Panc1 (cell line): ENCODE measurements at regions not wholly inside any gene's neighbourhood (a gene's known extent, or its start where the extent isn't known, plus 50 kb on each side); places are given as distances from the start of the nearest gene placed in this dataset.

Source experiments
- POLR2AphosphoS5 ChIP-seq: IDR thresholded peaks from 2 replicates; pipeline ENCODE4 v1.6.1; 2012; ENCODE audit warnings: mild to moderate bottlenecking, low read depth, low read length, moderate library complexity
- SIN3A ChIP-seq: IDR thresholded peaks from 2 replicates; pipeline ENCODE4 v1.6.1; 2012; ENCODE audit warnings: low read depth, mild to moderate bottlenecking, low read length, moderate library complexity, borderline replicate concordance; ENCODE audit not compliant: insufficient read depth
- TCF7L2 ChIP-seq: IDR thresholded peaks from 2 replicates; pipeline ENCODE4 v1.6.1; 2011; ENCODE audit warnings: mild to moderate bottlenecking, low read depth, low read length, inconsistent platforms
- TF ChIP-seq, protein P1 (sequence below): fragments of 450-650 bp; IDR thresholded peaks from 2 replicates; pipeline ENCODE4 v1.5.1; 2017; ENCODE audit warnings: mild to moderate bottlenecking
- TF ChIP-seq, protein P2 (sequence below), 2 experiments: IDR thresholded peaks; 2 replicates each; pipeline ENCODE4 v1.6.1; 2011 to 2012; ENCODE audit warnings: low read depth in 2 of 2, control low read depth in 1 of 2, low read length in 1 of 2, mild to moderate bottlenecking in 1 of 2, moderate library complexity in 1 of 2; ENCODE audit not compliant: insufficient read depth in 1 of 2

GRCh38 chr17:51421525-51421924 is 161.2 kb downstream of the UTP18 start:
- TF ChIP-seq, protein P1, sequence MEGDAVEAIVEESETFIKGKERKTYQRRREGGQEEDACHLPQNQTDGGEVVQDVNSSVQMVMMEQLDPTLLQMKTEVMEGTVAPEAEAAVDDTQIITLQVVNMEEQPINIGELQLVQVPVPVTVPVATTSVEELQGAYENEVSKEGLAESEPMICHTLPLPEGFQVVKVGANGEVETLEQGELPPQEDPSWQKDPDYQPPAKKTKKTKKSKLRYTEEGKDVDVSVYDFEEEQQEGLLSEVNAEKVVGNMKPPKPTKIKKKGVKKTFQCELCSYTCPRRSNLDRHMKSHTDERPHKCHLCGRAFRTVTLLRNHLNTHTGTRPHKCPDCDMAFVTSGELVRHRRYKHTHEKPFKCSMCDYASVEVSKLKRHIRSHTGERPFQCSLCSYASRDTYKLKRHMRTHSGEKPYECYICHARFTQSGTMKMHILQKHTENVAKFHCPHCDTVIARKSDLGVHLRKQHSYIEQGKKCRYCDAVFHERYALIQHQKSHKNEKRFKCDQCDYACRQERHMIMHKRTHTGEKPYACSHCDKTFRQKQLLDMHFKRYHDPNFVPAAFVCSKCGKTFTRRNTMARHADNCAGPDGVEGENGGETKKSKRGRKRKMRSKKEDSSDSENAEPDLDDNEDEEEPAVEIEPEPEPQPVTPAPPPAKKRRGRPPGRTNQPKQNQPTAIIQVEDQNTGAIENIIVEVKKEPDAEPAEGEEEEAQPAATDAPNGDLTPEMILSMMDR, result no peak
- TF ChIP-seq TCF7L2 (no peak), SIN3A (no peak), POLR2AphosphoS5 (no peak)
- TF ChIP-seq, protein P2, sequence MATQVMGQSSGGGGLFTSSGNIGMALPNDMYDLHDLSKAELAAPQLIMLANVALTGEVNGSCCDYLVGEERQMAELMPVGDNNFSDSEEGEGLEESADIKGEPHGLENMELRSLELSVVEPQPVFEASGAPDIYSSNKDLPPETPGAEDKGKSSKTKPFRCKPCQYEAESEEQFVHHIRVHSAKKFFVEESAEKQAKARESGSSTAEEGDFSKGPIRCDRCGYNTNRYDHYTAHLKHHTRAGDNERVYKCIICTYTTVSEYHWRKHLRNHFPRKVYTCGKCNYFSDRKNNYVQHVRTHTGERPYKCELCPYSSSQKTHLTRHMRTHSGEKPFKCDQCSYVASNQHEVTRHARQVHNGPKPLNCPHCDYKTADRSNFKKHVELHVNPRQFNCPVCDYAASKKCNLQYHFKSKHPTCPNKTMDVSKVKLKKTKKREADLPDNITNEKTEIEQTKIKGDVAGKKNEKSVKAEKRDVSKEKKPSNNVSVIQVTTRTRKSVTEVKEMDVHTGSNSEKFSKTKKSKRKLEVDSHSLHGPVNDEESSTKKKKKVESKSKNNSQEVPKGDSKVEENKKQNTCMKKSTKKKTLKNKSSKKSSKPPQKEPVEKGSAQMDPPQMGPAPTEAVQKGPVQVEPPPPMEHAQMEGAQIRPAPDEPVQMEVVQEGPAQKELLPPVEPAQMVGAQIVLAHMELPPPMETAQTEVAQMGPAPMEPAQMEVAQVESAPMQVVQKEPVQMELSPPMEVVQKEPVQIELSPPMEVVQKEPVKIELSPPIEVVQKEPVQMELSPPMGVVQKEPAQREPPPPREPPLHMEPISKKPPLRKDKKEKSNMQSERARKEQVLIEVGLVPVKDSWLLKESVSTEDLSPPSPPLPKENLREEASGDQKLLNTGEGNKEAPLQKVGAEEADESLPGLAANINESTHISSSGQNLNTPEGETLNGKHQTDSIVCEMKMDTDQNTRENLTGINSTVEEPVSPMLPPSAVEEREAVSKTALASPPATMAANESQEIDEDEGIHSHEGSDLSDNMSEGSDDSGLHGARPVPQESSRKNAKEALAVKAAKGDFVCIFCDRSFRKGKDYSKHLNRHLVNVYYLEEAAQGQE (IDR thresholded peaks at IDR 0.05; ENCODE audit: insufficient read depth in 1 of 2, low read depth in 2 of 2, low read length in 1 of 2), result no peak
